IMR-90 (cell line): ENCODE measurements at regions not wholly inside any gene's neighbourhood (a gene's known extent, or its start where the extent isn't known, plus 50 kb on each side); places are given as distances from the start of the nearest gene placed in this dataset.

Source experiments
- ATAC-seq: fragments of 200-7000 bp; cut with Tn5 transposase; 2 replicates; pipeline ENCODE4 v1.9.1; 2020; ENCODE audit warnings: low read depth, mild to moderate bottlenecking, moderate library complexity
- BruUV-seq: library from RNA; stranded (reverse); fragments of 400-500 nt; replicated peaks from 2 replicates; lab custom pipeline; 2021; lab: Mats Ljungman, UMichigan
- CTCF ChIA-PET: fragments of 300-600 bp; formaldehyde crosslinking; extraction: SDS; loops from one replicate; lab custom pipeline; 2021; ENCODE audit warnings: antibody characterized with exemption; lab: Yijun Ruan, JAX
- POLR2A ChIA-PET: fragments of 300-600 bp; sonication (Branson Sonifier 250); formaldehyde crosslinking; loops from one replicate; lab custom pipeline; 2022; ENCODE audit warnings: antibody characterized with exemption; ENCODE audit not compliant: unreplicated experiment; lab: Charles Lee
- DNase-seq: peaks from one replicate; pipeline ENCODE4 v3.0.0; 2013
- H2AFZ ChIP-seq: replicated peaks from 2 replicates; pipeline ENCODE3; 2013; ENCODE audit warnings: low read length, mild to moderate bottlenecking; ENCODE audit not compliant: poor library complexity
- H2AK5ac ChIP-seq: 2 replicates; pipeline ENCODE4 v1.6.1; 2013; ENCODE audit warnings: low read depth, low read length, inconsistent platforms
- H2AK9ac ChIP-seq: replicated peaks from 2 replicates; pipeline ENCODE3; 2013; ENCODE audit warnings: mild to moderate bottlenecking, low read depth, low read length, moderate library complexity; ENCODE audit not compliant: poor library complexity
- H2BK120ac ChIP-seq: 2 replicates; pipeline ENCODE4 v1.6.1; 2013; ENCODE audit warnings: low read depth, low read length, inconsistent platforms
- H2BK15ac ChIP-seq: 3 replicates; pipeline ENCODE4 v1.6.1; 2013; ENCODE audit warnings: low read depth, low read length, inconsistent platforms
- H2BK20ac ChIP-seq: 2 replicates; pipeline ENCODE4 v1.6.1; 2013; ENCODE audit warnings: low read depth, mild to moderate bottlenecking, inconsistent platforms, low read length, moderate library complexity
- H2BK5ac ChIP-seq: 2 replicates; pipeline ENCODE4 v1.6.1; 2013; ENCODE audit warnings: mild to moderate bottlenecking, low read depth, low read length, inconsistent platforms; ENCODE audit not compliant: poor library complexity, severe bottlenecking
- H3K14ac ChIP-seq: replicated peaks from 2 replicates; pipeline ENCODE4 v1.6.1; 2013; ENCODE audit warnings: low read depth, low read length, inconsistent platforms
- H3K18ac ChIP-seq: 2 replicates; pipeline ENCODE4 v1.6.1; 2013; ENCODE audit warnings: low read depth, low read length, control low read depth
- H3K23ac ChIP-seq: 2 replicates; pipeline ENCODE4 v1.6.1; 2013; ENCODE audit warnings: low read depth, low read length, inconsistent platforms
- H3K27ac ChIP-seq: 2 replicates; pipeline ENCODE4 v1.5.1; 2013; ENCODE audit warnings: mild to moderate bottlenecking, control low read depth, low read length; ENCODE audit not compliant: insufficient read depth
- H3K27me3 ChIP-seq: 2 replicates; pipeline ENCODE4 v1.6.1; 2013; ENCODE audit warnings: low read length; ENCODE audit not compliant: control insufficient read depth, insufficient read depth
- H3K36me3 ChIP-seq: 2 replicates; pipeline ENCODE4 v1.6.1; 2013; ENCODE audit warnings: low read length, mixed read lengths; ENCODE audit not compliant: control insufficient read depth, insufficient read depth
- H3K4ac ChIP-seq: 2 replicates; pipeline ENCODE4 v1.6.1; 2013; ENCODE audit warnings: low read depth, low read length, inconsistent platforms
- H3K4me1 ChIP-seq: 2 replicates; pipeline ENCODE4 v1.6.1; 2013; ENCODE audit warnings: low read length, mixed read lengths; ENCODE audit not compliant: control insufficient read depth, insufficient read depth
- H3K4me2 ChIP-seq: 2 replicates; pipeline ENCODE4 v1.6.1; 2013; ENCODE audit warnings: low read depth, mild to moderate bottlenecking, control low read depth, low read length, moderate library complexity
- H3K4me3 ChIP-seq: 2 replicates; pipeline ENCODE4 v1.5.1; 2013; ENCODE audit warnings: low read depth, mild to moderate bottlenecking, control low read depth, low read length, moderate library complexity; ENCODE audit not compliant: insufficient read depth
- H3K56ac ChIP-seq: 2 replicates; pipeline ENCODE4 v1.6.1; 2013; ENCODE audit warnings: low read length, inconsistent platforms; ENCODE audit not compliant: insufficient read depth; ENCODE audit errors: extremely low read depth
- H3K79me1 ChIP-seq, 2 experiments: 2 replicates each; pipeline ENCODE4 v1.6.1; 2013; ENCODE audit warnings: low read length in 2 of 2, inconsistent platforms in 1 of 2, low read depth in 1 of 2
- H3K9ac ChIP-seq: 2 replicates; pipeline ENCODE4 v1.6.1; 2013; ENCODE audit warnings: low read depth, low read length, control low read depth
- H3K9me1 ChIP-seq: 2 replicates; pipeline ENCODE4 v1.6.1; 2013; ENCODE audit warnings: low read length, inconsistent platforms; ENCODE audit not compliant: insufficient read depth
- H3K9me3 ChIP-seq: 2 replicates; pipeline ENCODE4 v1.6.1; 2013; ENCODE audit warnings: low read length; ENCODE audit not compliant: control insufficient read depth, insufficient read depth
- H4K20me1 ChIP-seq: 2 replicates; pipeline ENCODE4 v1.6.1; 2013; ENCODE audit warnings: low read length, inconsistent platforms; ENCODE audit not compliant: insufficient read depth
- H4K5ac ChIP-seq: 2 replicates; pipeline ENCODE4 v1.6.1; 2013; ENCODE audit warnings: mild to moderate bottlenecking, low read depth, low read length, control low read depth
- H4K8ac ChIP-seq, 2 experiments: 2 replicates each; pipeline ENCODE4 v1.6.1; 2013; ENCODE audit warnings: low read depth in 2 of 2, low read length in 2 of 2, control low read depth in 1 of 2, inconsistent platforms in 1 of 2
- H4K91ac ChIP-seq: 2 replicates; pipeline ENCODE4 v1.6.1; 2013; ENCODE audit warnings: low read depth, low read length, inconsistent platforms; ENCODE audit not compliant: insufficient read depth
- BHLHE40 ChIP-seq: fragments of 150-350 bp; IDR thresholded peaks from 2 replicates; pipeline ENCODE4 v1.6.1; 2016; ENCODE audit warnings: mild to moderate bottlenecking, low read depth, low read length
- MXI1 ChIP-seq: IDR thresholded peaks from 2 replicates; pipeline ENCODE4 v1.6.1; 2012; ENCODE audit warnings: low read depth, mild to moderate bottlenecking, low read length, moderate library complexity, borderline replicate concordance
- RFX5 ChIP-seq: IDR thresholded peaks from 2 replicates; pipeline ENCODE4 v1.8.0; 2012; ENCODE audit warnings: low read depth, mild to moderate bottlenecking, low read length, moderate library complexity
- WGBS, 2 experiments: methylation state at CpG; one replicate each; pipeline versions ENCODE4 v1.1.5 to v1.1.7; 2013; ENCODE audit warnings: missing lambda C conversion rate in 2 of 2; ENCODE audit not compliant: insufficient read length in 1 of 2; ENCODE audit errors: extremely low coverage in 2 of 2; 5-methylcytosine and 5-hydroxymethylcytosine counted together
- dilution Hi-C: fragments of 300-500 bp; cut with HindIII; formaldehyde crosslinking; loops from one replicate; pipeline ENCODE4 v1.14.3; 2018; ENCODE audit warnings: low sequenced_read_pairs; ENCODE audit not compliant: unreplicated experiment
- in situ Hi-C: fragments of 300-500 bp; cut with MboI; formaldehyde crosslinking; loops from 3 replicates; pipeline ENCODE4 v1.14.3; 2019; ENCODE audit warnings: low sequenced_read_pairs, inconsistent platforms, mixed read lengths
- intact Hi-C: fragments of 100-400 bp; cut with micrococcal nuclease; formaldehyde crosslinking; loops from 2 replicates; pipeline ENCODE4 v1.10.0; 2022
- TF ChIP-seq, protein P1 (sequence below): fragments of 150-350 bp; IDR thresholded peaks from 2 replicates; pipeline ENCODE4 v1.6.1; 2017; ENCODE audit warnings: mild to moderate bottlenecking, antibody characterized with exemption, low read length, low read depth

DNA sequence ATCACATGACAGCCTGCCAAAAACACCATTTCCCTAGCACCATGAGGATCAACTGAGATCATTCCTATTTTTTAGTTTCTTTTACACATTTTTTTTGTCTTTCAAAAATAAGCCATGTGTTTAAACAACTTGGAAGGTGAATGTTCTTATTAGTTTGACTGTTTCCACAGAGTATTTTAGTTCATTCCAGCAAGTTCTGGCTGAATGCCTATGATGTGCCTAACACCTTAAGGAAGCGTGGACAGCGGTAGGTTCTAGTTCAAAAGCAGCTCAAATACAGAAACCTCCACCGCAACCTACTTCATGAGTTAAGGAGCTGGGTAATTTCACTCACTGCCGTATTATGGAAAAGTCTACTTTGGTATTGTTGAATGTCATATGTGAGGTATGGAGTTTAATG is 101.3 kb upstream of the ADAMTS9 start:
- Histone ChIP-seq H3K9ac (no peak overlapping the region), H2AK9ac (no peak overlapping the region), H3K4me2 (no peak overlapping the region), H3K79me1 (no peaks in the 10 kb centered on the region), H2BK120ac (no peak overlapping the region), H3K4me3 (no peak overlapping the region), H3K4me1 (no peaks in the 10 kb centered on the region), H4K8ac (no peak overlapping the region), H3K36me3 (no peaks in the 10 kb centered on the region), H2AFZ (no peak overlapping the region), H3K23ac (no peak overlapping the region), H4K91ac (no peak overlapping the region), H3K4ac (no peak overlapping the region), H3K18ac (no peak overlapping the region), H2BK20ac (no peak overlapping the region), H3K27me3 (no peaks in the 10 kb centered on the region), H3K27ac (no peak overlapping the region), H2AK5ac (no peak overlapping the region), H2BK15ac (no peak overlapping the region), H4K20me1 (no peaks in the 10 kb centered on the region), H2BK5ac (no peak overlapping the region), H3K9me1 (no peaks in the 10 kb centered on the region), H3K9me3 (no peaks in the 10 kb centered on the region), H4K5ac (no peak overlapping the region), H3K56ac (no peak overlapping the region), H3K14ac (no peak overlapping the region)
- ChIA-PET CTCF (no interaction called here), POLR2A (no interaction called here)
- BruUV-seq: no TSS peak
- no CpG with 5 or more reads among the region's 4 CpGs for WGBS, 2 experiments
- no peak for TF ChIP-seq MXI1
- no peak for TF ChIP-seq BHLHE40
- TF ChIP-seq, protein P1, sequence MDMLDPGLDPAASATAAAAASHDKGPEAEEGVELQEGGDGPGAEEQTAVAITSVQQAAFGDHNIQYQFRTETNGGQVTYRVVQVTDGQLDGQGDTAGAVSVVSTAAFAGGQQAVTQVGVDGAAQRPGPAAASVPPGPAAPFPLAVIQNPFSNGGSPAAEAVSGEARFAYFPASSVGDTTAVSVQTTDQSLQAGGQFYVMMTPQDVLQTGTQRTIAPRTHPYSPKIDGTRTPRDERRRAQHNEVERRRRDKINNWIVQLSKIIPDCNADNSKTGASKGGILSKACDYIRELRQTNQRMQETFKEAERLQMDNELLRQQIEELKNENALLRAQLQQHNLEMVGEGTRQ: no peak
- TF ChIP-seq RFX5: no peak
- no peak for ATAC-seq
- in situ Hi-C loops (no loop called here), intact Hi-C loops (no loop called here), dilution Hi-C loops (no loop called here)
- no peak for DNase-seq
